OCI-LY1 (cell line): ENCODE measurements at regions not wholly inside any gene's neighbourhood (a gene's known extent, or its start where the extent isn't known, plus 50 kb on each side); places are given as distances from the start of the nearest gene placed in this dataset.

Experiments used
- EZH2 ChIP-seq: fragments of 200-600 bp; sonication (generic), shearing (Covaris generic); IDR thresholded peaks from 2 replicates; pipeline ENCODE4 v1.8.0; 2017; ENCODE audit warnings: borderline replicate concordance, mixed run types, mild to moderate bottlenecking, antibody characterized with exemption, low read length, moderate library complexity, mixed read lengths
- TF ChIP-seq, protein P1 (sequence below): fragments of 200-600 bp; sonication (generic), shearing (Covaris generic); IDR thresholded peaks from 2 replicates; pipeline ENCODE4 v1.5.1; 2017; ENCODE audit warnings: mild to moderate bottlenecking, antibody characterized with exemption, low read length, moderate library complexity, mixed read lengths

DNA sequence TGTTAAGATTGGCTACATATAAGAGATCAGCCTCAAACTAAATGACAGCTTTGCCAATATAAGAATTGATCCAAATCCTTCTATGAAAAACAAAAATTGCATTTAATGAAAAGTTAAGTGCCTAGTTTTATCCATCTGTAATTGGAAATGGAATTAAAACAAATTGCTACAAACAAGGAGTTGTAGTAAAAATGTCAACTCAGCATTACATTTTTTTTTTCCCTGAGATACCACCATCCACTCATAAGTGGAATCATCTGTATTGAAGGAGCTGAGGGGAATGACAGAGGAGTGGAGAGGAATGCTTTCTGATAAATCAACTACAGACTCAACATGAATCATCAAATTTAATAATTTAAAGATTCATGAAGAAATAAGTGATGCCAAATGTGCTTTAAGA, 601.8 kb downstream of the TMEM182 start:
- TF ChIP-seq, protein P1, sequence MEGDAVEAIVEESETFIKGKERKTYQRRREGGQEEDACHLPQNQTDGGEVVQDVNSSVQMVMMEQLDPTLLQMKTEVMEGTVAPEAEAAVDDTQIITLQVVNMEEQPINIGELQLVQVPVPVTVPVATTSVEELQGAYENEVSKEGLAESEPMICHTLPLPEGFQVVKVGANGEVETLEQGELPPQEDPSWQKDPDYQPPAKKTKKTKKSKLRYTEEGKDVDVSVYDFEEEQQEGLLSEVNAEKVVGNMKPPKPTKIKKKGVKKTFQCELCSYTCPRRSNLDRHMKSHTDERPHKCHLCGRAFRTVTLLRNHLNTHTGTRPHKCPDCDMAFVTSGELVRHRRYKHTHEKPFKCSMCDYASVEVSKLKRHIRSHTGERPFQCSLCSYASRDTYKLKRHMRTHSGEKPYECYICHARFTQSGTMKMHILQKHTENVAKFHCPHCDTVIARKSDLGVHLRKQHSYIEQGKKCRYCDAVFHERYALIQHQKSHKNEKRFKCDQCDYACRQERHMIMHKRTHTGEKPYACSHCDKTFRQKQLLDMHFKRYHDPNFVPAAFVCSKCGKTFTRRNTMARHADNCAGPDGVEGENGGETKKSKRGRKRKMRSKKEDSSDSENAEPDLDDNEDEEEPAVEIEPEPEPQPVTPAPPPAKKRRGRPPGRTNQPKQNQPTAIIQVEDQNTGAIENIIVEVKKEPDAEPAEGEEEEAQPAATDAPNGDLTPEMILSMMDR: no peak
- TF ChIP-seq EZH2: no peak
